PC-9 (cell line): ENCODE measurements at regions not wholly inside any gene's neighbourhood (a gene's known extent, or its start where the extent isn't known, plus 50 kb on each side); places are given as distances from the start of the nearest gene placed in this dataset.

ENCODE experiments used
- CTCF ChIP-seq: fragments of 200-600 bp; sonication (generic); conservative IDR thresholded peaks from 2 replicates; pipeline ENCODE4 v1.6.1; 2017; ENCODE audit warnings: mixed run types, antibody characterized with exemption, mild to moderate bottlenecking, moderate library complexity
- EZH2 ChIP-seq: fragments of 200-600 bp; sonication (generic); IDR thresholded peaks from 2 replicates; pipeline ENCODE4 v1.8.0; 2017; ENCODE audit warnings: antibody characterized with exemption, low read depth

GRCh38 chr12:113642672-113643071 lies 171.0 kb upstream of the LHX5 start:
- TF ChIP-seq CTCF (no peak), EZH2 (no peak)
